HG03060 (cell line): ENCODE measurements at regions not wholly inside any gene's neighbourhood (a gene's known extent, or its start where the extent isn't known, plus 50 kb on each side); places are given as distances from the start of the nearest gene placed in this dataset.

Experiments
- ATAC-seq: cut with Tn5 transposase; IDR thresholded peaks from one replicate; pipeline ENCODE4 v1.9.1; 2021; ENCODE audit warnings: low read depth, moderate number of reproducible peaks; ENCODE audit not compliant: unreplicated experiment

GRCh38 chr2:147051814-147052213, 793.0 kb upstream of the ACVR2A start:
- ATAC-seq, result no peak

- ATAC-seq, result no peak
These were observed 793.6 kb upstream of the ACVR2A start for GRCh38 chr2:147051248-147051647.

GRCh38 chr2:147049957-147050356, 794.9 kb upstream of the ACVR2A start:
- no peak for ATAC-seq

- ATAC-seq, result no peak
These were observed 798.4 kb upstream of the ACVR2A start for GRCh38 chr2:147046473-147046872.

GRCh38 chr2:147045113-147045512, 799.7 kb upstream of the ACVR2A start:
- ATAC-seq, result no peak

GRCh38 chr2:147041121-147041494, 803.7 kb upstream of the ACVR2A start:
- ATAC-seq, result no peak

- no peak for ATAC-seq
These were observed 804.3 kb upstream of the ACVR2A start for GRCh38 chr2:147040298-147041120.

- no peak for ATAC-seq
These were observed 807.8 kb upstream of the ACVR2A start for GRCh38 chr2:147037048-147037447.

- no peak for ATAC-seq
These were observed 811.8 kb upstream of the ACVR2A start for GRCh38 chr2:147033044-147033443.

- no peak for ATAC-seq
These were observed 812.9 kb upstream of the ACVR2A start for GRCh38 chr2:147031897-147032296.

GRCh38 chr2:147030966-147031720, 813.7 kb upstream of the ACVR2A start:
- ATAC-seq, result no peak

- no peak for ATAC-seq
These were observed 817.4 kb upstream of the ACVR2A start for GRCh38 chr2:147027436-147027835.

GRCh38 chr2:147026664-147027295, 818.0 kb upstream of the ACVR2A start:
- no peak for ATAC-seq

- no peak for ATAC-seq
These were observed 818.9 kb upstream of the ACVR2A start for GRCh38 chr2:147025646-147026585.

- no peak for ATAC-seq
These were observed 825.5 kb upstream of the ACVR2A start for GRCh38 chr2:147019311-147019710.

GRCh38 chr2:147017951-147018645, 826.7 kb upstream of the ACVR2A start:
- ATAC-seq, result no peak

- ATAC-seq, result no peak
These were observed 828.6 kb upstream of the ACVR2A start for GRCh38 chr2:147016181-147016580.

GRCh38 chr2:147015591-147015990, 829.2 kb upstream of the ACVR2A start:
- no peak for ATAC-seq

- no peak for ATAC-seq
These were observed 831.0 kb upstream of the ACVR2A start for GRCh38 chr2:147013696-147014392.
